ENCODE measurements at regions not wholly inside any gene's neighbourhood (a gene's known extent, or its start where the extent isn't known, plus 50 kb on each side); places are given as distances from the start of the nearest gene placed in this dataset.

DNA sequence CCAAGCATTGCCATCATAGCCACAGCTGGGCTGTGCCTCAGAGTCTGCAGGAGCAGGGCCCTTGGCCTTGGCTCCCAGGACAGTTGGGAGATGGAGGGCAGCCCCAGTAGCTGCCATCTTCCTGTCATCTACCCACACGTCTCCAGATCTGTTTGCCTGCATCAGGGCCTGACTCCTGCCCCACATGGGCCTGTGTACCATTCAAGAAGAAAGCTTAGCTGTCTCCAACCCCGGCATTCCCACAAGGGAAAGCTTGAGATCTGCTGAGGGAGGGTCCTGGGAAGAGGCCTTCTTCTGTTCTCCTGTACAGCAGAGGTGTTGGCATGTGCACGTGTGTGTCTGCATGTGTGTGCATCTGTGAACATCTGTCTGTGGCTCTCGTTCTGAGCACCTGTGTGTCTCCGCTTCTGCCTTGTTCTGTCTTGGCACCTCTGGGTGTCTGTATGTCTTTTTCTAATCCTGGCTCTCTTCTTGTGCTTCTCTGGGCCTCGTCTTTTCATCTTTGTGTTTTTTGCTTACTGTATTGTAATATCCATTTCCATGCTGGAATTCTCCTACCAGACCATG lies 122.2 kb downstream of the MRM1 start:
- WGBS (ENCODE audit: low lambda C conversion rate, missing lambda C conversion rate) = 77% methylated on average over 6 of the region's 6 CpGs
- no peak for TF ChIP-seq EZH2 (IDR thresholded peaks at IDR 0.05; ENCODE audit: borderline replicate concordance)
- no peak for TF ChIP-seq CTCF (IDR thresholded peaks at IDR 0.05; ENCODE audit: poor library complexity)
- TF ChIP-seq EZH2phosphoT487 (IDR thresholded peaks at IDR 0.05; ENCODE audit: low read depth, severe bottlenecking, unreplicated experiment) = no peak

GRCh38 chr17:36726199-36726598 lies 124.8 kb downstream of the MRM1 start:
- H3K27ac ChIP-seq = no peak overlapping the region
- no peaks in the 10 kb centered on the region for H3K79me2 ChIP-seq
- no peak overlapping the region for H2AFZ ChIP-seq
- no peak overlapping the region for H3K4me2 ChIP-seq
- WGBS (ENCODE audit: low lambda C conversion rate, missing lambda C conversion rate) = 94% methylated on average over 4 of the region's 4 CpGs
- H3K36me3 ChIP-seq (replicated peaks; ENCODE audit: insufficient read depth, low read depth) = no peaks in the 10 kb centered on the region
- no peaks in the 10 kb centered on the region for H3K9me3 ChIP-seq (ENCODE audit: low read depth)
- H3K9me2 ChIP-seq (replicated peaks; ENCODE audit: insufficient read depth) = no peaks in the 10 kb centered on the region
- H3K27me3 ChIP-seq = peaks cover 46% of the 10 kb centered on the region
- peaks cover 11% of the 10 kb centered on the region for H3K4me1 ChIP-seq (ENCODE audit: insufficient read depth)
- DNase-seq (ENCODE audit: low spot score) = no peak
- H4K20me1 ChIP-seq (ENCODE audit: insufficient read depth, poor library complexity, severe bottlenecking) = no peaks in the 10 kb centered on the region
- H3K4me3 ChIP-seq = no peak overlapping the region
- TF ChIP-seq EZH2 (IDR thresholded peaks at IDR 0.05; ENCODE audit: borderline replicate concordance) (no peak), EZH2phosphoT487 (IDR thresholded peaks at IDR 0.05; ENCODE audit: low read depth, severe bottlenecking, unreplicated experiment) (no peak), CTCF (IDR thresholded peaks at IDR 0.05; ENCODE audit: poor library complexity) (no peak)

More for the DNA sequence above, 122.2 kb downstream of the MRM1 start:
- no peak overlapping the region for H3K27ac ChIP-seq
- no peaks in the 10 kb centered on the region for H3K36me3 ChIP-seq (replicated peaks; ENCODE audit: insufficient read depth, low read depth)
- H4K20me1 ChIP-seq (ENCODE audit: insufficient read depth, poor library complexity, severe bottlenecking) = no peaks in the 10 kb centered on the region
- H3K4me2 ChIP-seq = no peak overlapping the region
- peaks cover 11% of the 10 kb centered on the region for H3K4me1 ChIP-seq (ENCODE audit: insufficient read depth)
- H3K27me3 ChIP-seq = peaks cover 19% of the 10 kb centered on the region
- no peak overlapping the region for H2AFZ ChIP-seq
- no peaks in the 10 kb centered on the region for H3K79me2 ChIP-seq
- no peak for DNase-seq (ENCODE audit: low spot score)
- no peak overlapping the region for H3K4me3 ChIP-seq
- no peaks in the 10 kb centered on the region for H3K9me2 ChIP-seq (replicated peaks; ENCODE audit: insufficient read depth)
- no peaks in the 10 kb centered on the region for H3K9me3 ChIP-seq (ENCODE audit: low read depth)

- Histone ChIP-seq H2AFZ (no peak overlapping the region), H3K9me2 (replicated peaks; ENCODE audit: insufficient read depth) (no peaks in the 10 kb centered on the region), H4K20me1 (ENCODE audit: insufficient read depth, poor library complexity, severe bottlenecking) (no peaks in the 10 kb centered on the region), H3K4me2 (no peak overlapping the region), H3K36me3 (replicated peaks; ENCODE audit: insufficient read depth, low read depth) (no peaks in the 10 kb centered on the region), H3K79me2 (no peaks in the 10 kb centered on the region), H3K4me3 (no peak overlapping the region), H3K27me3 (peaks cover 54% of the 10 kb centered on the region), H3K9me3 (ENCODE audit: low read depth) (no peaks in the 10 kb centered on the region), H3K4me1 (ENCODE audit: insufficient read depth) (peaks cover 11% of the 10 kb centered on the region), H3K27ac (no peak overlapping the region)
- no peak for TF ChIP-seq EZH2 (IDR thresholded peaks at IDR 0.05; ENCODE audit: borderline replicate concordance)
- 88% methylated on average over 8 of the region's 8 CpGs for WGBS (ENCODE audit: low lambda C conversion rate, missing lambda C conversion rate)
- no peak for DNase-seq (ENCODE audit: low spot score)
Measured at GRCh38 chr17:36727052-36727451, 125.7 kb downstream of the MRM1 start.

- no peaks in the 10 kb centered on the region for H3K79me2 ChIP-seq
- H3K9me3 ChIP-seq (ENCODE audit: low read depth) = no peaks in the 10 kb centered on the region
- H3K27me3 ChIP-seq = peaks cover 54% of the 10 kb centered on the region
- H3K4me1 ChIP-seq (ENCODE audit: insufficient read depth) = peaks cover 8% of the 10 kb centered on the region
- 24% methylated on average over 4 of the region's 4 CpGs for WGBS (ENCODE audit: low lambda C conversion rate, missing lambda C conversion rate)
- no peak overlapping the region for H3K4me3 ChIP-seq
- no peak for DNase-seq (ENCODE audit: low spot score)
- H3K36me3 ChIP-seq (replicated peaks; ENCODE audit: insufficient read depth, low read depth) = no peaks in the 10 kb centered on the region
- no peak overlapping the region for H3K27ac ChIP-seq
- no peaks in the 10 kb centered on the region for H4K20me1 ChIP-seq (ENCODE audit: insufficient read depth, poor library complexity, severe bottlenecking)
- H2AFZ ChIP-seq = no peak overlapping the region
- H3K4me2 ChIP-seq = no peak overlapping the region
- no peaks in the 10 kb centered on the region for H3K9me2 ChIP-seq (replicated peaks; ENCODE audit: insufficient read depth)
- TF ChIP-seq EZH2phosphoT487 (IDR thresholded peaks at IDR 0.05; ENCODE audit: low read depth, severe bottlenecking, unreplicated experiment) (no peak), EZH2 (IDR thresholded peaks at IDR 0.05; ENCODE audit: borderline replicate concordance) (no peak), CTCF (IDR thresholded peaks at IDR 0.05; ENCODE audit: poor library complexity) (no peak)
Measured at GRCh38 chr17:36727577-36727976, 126.2 kb downstream of the MRM1 start.

Data from hepatocyte (in vitro differentiated cells).